ENCODE measurements at regions not wholly inside any gene's neighbourhood (a gene's known extent, or its start where the extent isn't known, plus 50 kb on each side); places are given as distances from the start of the nearest gene placed in this dataset.

DNA sequence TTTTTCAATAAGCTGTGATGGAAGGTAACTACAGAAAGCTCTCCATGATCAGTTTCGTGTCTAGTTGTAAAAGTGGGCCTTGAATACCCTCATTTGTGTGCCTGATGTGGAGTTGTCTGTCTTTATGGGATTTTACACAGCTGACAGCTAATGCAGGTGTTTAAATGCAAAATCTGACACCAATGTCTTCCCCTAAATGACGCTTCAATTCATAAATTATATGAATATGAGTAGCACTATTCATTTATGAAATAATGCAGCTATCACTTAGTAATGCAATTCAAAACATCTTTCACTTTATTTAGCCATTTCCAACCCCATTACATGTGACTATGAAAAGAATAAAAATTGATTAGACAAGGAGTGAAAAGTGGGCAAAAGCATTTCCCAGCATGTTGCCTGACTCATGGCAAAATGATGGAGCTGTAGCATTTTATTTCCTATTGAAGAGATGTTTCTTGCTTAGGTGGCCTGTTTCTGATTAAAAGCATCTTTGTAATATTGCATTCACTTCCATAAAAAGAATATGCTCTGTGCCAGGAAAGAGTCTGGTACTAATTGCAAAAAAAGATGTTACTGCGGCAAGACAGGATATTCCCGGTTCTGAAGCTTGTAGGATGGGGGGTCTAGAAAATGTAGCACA, 116.7 kb upstream of the HAPLN1 start:
- in situ Hi-C loops (cut with MboI): no loop called here
- TF ChIP-seq ZNF785 (CRISPR knock-in tag; IDR thresholded peaks at IDR 0.05): no peak
- no peak for TF ChIP-seq GABPA (tag; conservative IDR thresholded peaks at IDR 0.05; ENCODE audit: low read depth)
- TF ChIP-seq HMG20B (CRISPR knock-in tag; IDR thresholded peaks at IDR 0.05): no peak
- TF ChIP-seq BCL6 (CRISPR knock-in tag; IDR thresholded peaks at IDR 0.05): no peak
- TF ChIP-seq, protein P1, sequence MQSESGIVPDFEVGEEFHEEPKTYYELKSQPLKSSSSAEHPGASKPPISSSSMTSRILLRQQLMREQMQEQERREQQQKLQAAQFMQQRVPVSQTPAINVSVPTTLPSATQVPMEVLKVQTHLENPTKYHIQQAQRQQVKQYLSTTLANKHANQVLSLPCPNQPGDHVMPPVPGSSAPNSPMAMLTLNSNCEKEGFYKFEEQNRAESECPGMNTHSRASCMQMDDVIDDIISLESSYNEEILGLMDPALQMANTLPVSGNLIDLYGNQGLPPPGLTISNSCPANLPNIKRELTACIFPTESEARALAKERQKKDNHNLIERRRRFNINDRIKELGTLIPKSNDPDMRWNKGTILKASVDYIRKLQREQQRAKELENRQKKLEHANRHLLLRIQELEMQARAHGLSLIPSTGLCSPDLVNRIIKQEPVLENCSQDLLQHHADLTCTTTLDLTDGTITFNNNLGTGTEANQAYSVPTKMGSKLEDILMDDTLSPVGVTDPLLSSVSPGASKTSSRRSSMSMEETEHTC (IDR thresholded peaks at IDR 0.05): no peak
- TF ChIP-seq CBFA2T3 (IDR thresholded peaks at IDR 0.05): no peak
- TF ChIP-seq, protein P2, sequence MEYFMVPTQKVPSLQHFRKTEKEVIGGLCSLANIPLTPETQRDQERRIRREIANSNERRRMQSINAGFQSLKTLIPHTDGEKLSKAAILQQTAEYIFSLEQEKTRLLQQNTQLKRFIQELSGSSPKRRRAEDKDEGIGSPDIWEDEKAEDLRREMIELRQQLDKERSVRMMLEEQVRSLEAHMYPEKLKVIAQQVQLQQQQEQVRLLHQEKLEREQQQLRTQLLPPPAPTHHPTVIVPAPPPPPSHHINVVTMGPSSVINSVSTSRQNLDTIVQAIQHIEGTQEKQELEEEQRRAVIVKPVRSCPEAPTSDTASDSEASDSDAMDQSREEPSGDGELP (CRISPR knock-in tag; IDR thresholded peaks at IDR 0.05; ENCODE audit: borderline replicate concordance): no peak
- TF ChIP-seq, protein P3, sequence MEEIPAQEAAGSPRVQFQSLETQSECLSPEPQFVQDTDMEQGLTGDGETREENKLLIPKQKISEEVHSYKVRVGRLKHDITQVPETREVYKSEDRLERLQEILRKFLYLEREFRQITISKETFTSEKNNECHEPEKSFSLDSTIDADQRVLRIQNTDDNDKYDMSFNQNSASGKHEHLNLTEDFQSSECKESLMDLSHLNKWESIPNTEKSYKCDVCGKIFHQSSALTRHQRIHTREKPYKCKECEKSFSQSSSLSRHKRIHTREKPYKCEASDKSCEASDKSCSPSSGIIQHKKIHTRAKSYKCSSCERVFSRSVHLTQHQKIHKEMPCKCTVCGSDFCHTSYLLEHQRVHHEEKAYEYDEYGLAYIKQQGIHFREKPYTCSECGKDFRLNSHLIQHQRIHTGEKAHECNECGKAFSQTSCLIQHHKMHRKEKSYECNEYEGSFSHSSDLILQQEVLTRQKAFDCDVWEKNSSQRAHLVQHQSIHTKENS (CRISPR knock-in tag; IDR thresholded peaks at IDR 0.05): no peak
- TF ChIP-seq, protein P4, sequence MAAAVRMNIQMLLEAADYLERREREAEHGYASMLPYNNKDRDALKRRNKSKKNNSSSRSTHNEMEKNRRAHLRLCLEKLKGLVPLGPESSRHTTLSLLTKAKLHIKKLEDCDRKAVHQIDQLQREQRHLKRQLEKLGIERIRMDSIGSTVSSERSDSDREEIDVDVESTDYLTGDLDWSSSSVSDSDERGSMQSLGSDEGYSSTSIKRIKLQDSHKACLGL (CRISPR knock-in tag; IDR thresholded peaks at IDR 0.05; ENCODE audit: borderline replicate concordance, poor library complexity, severe bottlenecking): no peak
- TF ChIP-seq, protein P5, sequence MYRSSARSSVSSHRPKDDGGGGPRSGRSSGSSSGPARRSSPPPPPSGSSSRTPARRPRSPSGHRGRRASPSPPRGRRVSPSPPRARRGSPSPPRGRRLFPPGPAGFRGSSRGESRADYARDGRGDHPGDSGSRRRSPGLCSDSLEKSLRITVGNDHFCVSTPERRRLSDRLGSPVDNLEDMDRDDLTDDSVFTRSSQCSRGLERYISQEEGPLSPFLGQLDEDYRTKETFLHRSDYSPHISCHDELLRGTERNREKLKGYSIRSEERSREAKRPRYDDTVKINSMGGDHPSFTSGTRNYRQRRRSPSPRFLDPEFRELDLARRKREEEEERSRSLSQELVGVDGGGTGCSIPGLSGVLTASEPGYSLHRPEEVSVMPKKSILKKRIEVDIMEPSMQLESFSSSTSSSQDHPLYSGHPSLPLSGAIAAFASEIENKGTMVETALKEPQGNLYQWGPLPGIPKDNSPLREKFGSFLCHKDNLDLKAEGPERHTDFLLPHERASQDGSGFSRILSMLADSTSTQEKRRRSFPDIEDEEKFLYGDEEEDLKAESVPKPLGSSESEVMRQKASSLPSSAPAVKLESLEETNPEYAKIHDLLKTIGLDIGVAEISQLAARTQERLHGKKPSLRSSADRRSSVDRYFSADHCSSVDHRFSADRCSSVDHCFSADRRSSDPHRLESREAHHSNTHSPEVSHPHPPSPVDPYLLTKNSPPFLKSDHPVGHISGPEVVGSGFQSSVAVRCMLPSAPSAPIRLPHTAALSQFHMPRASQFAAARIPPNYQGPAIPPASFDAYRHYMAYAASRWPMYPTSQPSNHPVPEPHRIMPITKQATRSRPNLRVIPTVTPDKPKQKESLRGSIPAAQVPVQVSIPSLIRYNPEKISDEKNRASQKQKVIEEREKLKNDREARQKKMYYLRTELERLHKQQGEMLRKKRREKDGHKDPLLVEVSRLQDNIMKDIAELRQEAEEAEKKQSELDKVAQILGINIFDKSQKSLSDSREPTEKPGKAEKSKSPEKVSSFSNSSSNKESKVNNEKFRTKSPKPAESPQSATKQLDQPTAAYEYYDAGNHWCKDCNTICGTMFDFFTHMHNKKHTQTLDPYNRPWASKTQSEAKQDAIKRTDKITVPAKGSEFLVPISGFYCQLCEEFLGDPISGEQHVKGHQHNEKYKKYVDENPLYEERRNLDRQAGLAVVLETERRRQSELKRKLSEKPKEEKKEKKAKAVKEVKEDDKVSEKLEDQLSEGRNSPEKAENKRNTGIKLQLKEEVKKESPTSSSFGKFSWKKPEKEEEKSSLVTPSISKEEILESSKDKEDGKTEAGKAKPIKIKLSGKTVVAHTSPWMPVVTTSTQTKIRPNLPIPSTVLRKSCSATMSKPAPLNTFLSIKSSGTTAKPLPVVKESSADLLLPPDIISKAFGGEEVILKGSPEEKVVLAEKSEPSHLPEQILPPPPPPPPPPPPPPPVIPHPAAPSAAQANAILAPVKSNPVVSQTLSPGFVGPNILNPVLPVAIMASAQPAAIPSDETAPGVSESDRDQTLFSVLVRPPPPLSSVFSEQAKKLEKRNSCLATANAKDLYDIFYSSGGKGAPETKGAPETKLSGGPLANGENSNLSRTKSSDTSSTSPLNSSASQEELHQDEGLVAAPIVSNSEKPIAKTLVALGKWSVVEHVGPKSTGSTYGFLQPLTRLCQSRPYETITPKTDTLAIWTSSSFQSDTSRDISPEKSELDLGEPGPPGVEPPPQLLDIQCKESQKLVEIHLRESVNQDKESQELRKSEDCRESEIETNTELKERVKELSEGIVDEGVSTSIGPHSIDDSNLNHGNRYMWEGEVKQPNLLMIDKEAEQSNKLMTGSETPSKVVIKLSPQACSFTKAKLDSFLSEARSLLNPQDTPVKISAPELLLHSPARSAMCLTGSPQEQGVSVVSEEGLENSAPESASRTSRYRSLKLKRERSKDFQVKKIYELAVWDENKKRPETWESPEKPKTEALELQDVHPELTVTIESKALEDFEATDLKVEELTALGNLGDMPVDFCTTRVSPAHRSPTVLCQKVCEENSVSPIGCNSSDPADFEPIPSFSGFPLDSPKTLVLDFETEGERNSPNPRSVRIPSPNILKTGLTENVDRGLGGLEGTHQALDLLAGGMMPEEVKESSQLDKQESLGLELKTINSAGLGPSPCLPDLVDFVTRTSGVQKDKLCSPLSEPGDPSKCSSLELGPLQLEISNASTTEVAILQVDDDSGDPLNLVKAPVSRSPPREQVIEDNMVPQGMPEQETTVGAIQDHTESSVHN (IDR thresholded peaks at IDR 0.05; ENCODE audit: borderline replicate concordance in 1 of 2, low read depth in 1 of 2): no peak

More for the DNA sequence above, 116.7 kb upstream of the HAPLN1 start:
- Histone ChIP-seq H3K9me1 (ENCODE audit: control insufficient read depth, insufficient read depth, low read length) (no peaks in the 10 kb centered on the region), H3K9ac (ENCODE audit: insufficient read depth in 1 of 2, low read depth in 2 of 2, low read length in 2 of 2) (no peak overlapping the region), H3K4me2 (ENCODE audit: insufficient read depth, low read length) (no peak overlapping the region), H3K4me1 (replicated peaks in 1 of 2; ENCODE audit: control insufficient read depth in 2 of 2, insufficient read depth in 2 of 2, low read length in 2 of 2) (no peaks in the 10 kb centered on the region), H3K9me3 (replicated peaks; ENCODE audit: control insufficient read depth, insufficient read depth, low read depth, low read length) (no peaks in the 10 kb centered on the region; the same call in 1 of the 2 replicates), H3K27ac (ENCODE audit: extremely low read depth, low read depth, low read length) (no peak overlapping the region), H3K27me3 (ENCODE audit: control insufficient read depth in 2 of 2, insufficient read depth in 2 of 2, low read length in 2 of 2) (no peaks in the 10 kb centered on the region), H2AFZ (ENCODE audit: low read depth, low read length) (no peak overlapping the region), H3K79me2 (ENCODE audit: control insufficient read depth, insufficient read depth, low read length) (no peaks in the 10 kb centered on the region), H4K20me1 (replicated peaks; ENCODE audit: control insufficient read depth, insufficient read depth, low read length) (no peaks in the 10 kb centered on the region), H3K4me3 (no peak overlapping the region), H3K36me3 (ENCODE audit: control insufficient read depth, insufficient read depth, low read length) (no peaks in the 10 kb centered on the region)
- DNase-seq (ENCODE audit: extremely low read depth in 1 of 4, low spot score in 3 of 4): no peak
- POLR2A ChIA-PET: no interaction called here
- CTCF ChIA-PET (ENCODE audit: low intra/inter-chr PET ratio): no interaction called here
- 2% methylated on average over 4 of the region's 4 CpGs for WGBS (ENCODE audit: insufficient coverage, low coverage, missing lambda C conversion rate)
- no peak for FAIRE-seq
- no TSS peak for BruUV-seq (replicated peaks)
- ATAC-seq: no peak
- intact Hi-C loops (cut with micrococcal nuclease): no loop called here
